ENCODE measurements at regions not wholly inside any gene's neighbourhood (a gene's known extent, or its start where the extent isn't known, plus 50 kb on each side); places are given as distances from the start of the nearest gene placed in this dataset.

GRCh38 chr4:149296503-149296902, 519.1 kb downstream of the IQCM start:
- Histone ChIP-seq H3K4me3 (ENCODE audit: low read depth, low read length) (no peak overlapping the region), H3K36me3 (ENCODE audit: control insufficient read depth, insufficient read depth, low read length) (no peaks in the 10 kb centered on the region), H3K9ac (ENCODE audit: low read length) (no peak overlapping the region), H3K4me1 (ENCODE audit: control insufficient read depth, insufficient read depth, low read length) (no peaks in the 10 kb centered on the region; the same call in 1 of the 2 replicates), H3K27me3 (ENCODE audit: control insufficient read depth, insufficient read depth, low read length) (no peaks in the 10 kb centered on the region), H3K9me3 (ENCODE audit: control insufficient read depth, insufficient read depth, low read depth, low read length) (no peaks in the 10 kb centered on the region), H3K27ac (ENCODE audit: low read depth, low read length) (no peak overlapping the region)

- no peaks in the 10 kb centered on the region; the same call in 1 of the 2 replicates for H3K4me1 ChIP-seq (ENCODE audit: control insufficient read depth, insufficient read depth, low read length)
- H3K27me3 ChIP-seq (ENCODE audit: control insufficient read depth, insufficient read depth, low read length) = no peaks in the 10 kb centered on the region
- H3K27ac ChIP-seq (ENCODE audit: low read depth, low read length) = no peak overlapping the region
- H3K9me3 ChIP-seq (ENCODE audit: control insufficient read depth, insufficient read depth, low read depth, low read length) = no peaks in the 10 kb centered on the region
- H3K4me3 ChIP-seq (ENCODE audit: low read depth, low read length) = no peak overlapping the region
- no peaks in the 10 kb centered on the region for H3K36me3 ChIP-seq (ENCODE audit: control insufficient read depth, insufficient read depth, low read length)
- H3K9ac ChIP-seq (ENCODE audit: low read length) = no peak overlapping the region
These were observed 519.6 kb downstream of the IQCM start for GRCh38 chr4:149296084-149296483.

DNA sequence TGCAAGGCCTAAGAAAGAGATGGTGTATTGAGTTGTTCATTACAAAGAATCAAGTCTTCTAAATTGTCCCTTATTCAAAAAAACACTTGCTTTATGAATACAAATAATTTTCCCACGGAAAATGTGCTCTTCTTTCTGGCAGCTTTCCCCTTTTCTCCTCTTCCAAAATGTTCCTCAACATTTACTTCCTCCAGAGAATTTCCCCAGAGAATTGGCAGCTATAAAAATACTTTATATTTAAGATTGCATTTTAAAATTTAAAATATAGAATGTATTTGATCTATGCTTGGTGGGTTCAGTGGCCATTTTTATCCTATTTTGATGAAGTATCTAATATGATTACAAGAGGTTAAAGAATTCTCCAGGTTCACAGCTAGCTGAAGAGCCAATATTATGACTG, 521.0 kb downstream of the IQCM start:
- Histone ChIP-seq H3K9ac (ENCODE audit: low read length) (no peak overlapping the region), H3K27ac (ENCODE audit: low read depth, low read length) (no peak overlapping the region), H3K4me1 (ENCODE audit: control insufficient read depth, insufficient read depth, low read length) (no peaks in the 10 kb centered on the region; the same call in 1 of the 2 replicates), H3K9me3 (ENCODE audit: control insufficient read depth, insufficient read depth, low read depth, low read length) (no peaks in the 10 kb centered on the region), H3K36me3 (ENCODE audit: control insufficient read depth, insufficient read depth, low read length) (no peaks in the 10 kb centered on the region), H3K4me3 (ENCODE audit: low read depth, low read length) (no peak overlapping the region), H3K27me3 (ENCODE audit: control insufficient read depth, insufficient read depth, low read length) (no peaks in the 10 kb centered on the region)

DNA sequence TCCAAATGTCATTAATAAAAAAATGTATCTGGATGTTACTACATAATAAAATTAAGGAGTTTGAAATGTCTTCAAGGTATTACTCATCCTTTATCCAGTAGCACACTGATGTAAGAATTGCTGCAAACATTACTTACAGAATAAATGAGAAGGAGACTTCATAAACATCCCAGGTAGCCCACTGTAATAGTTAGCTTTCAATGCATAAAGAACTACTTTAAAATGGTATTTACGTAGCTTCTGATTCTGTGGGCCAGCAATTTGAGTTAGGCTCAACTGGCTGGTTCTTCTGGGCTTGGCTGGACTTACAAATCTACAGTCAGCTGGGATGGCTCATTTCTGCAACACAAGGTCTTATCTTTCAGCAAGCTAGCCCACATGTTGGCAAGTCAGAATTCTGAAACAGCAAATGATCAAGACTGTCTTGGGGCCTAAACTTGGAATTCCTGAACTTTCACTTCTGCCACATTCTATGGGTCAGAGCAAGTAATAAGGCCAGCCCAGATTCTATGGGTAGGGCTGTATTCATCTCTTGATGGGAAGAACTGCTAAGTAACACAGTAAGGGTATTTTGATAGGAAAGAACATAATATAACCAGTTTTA, 522.5 kb downstream of the IQCM start:
- Histone ChIP-seq H3K27me3 (ENCODE audit: control insufficient read depth, insufficient read depth, low read length) (no peaks in the 10 kb centered on the region), H3K9me3 (ENCODE audit: control insufficient read depth, insufficient read depth, low read depth, low read length) (no peaks in the 10 kb centered on the region), H3K9ac (ENCODE audit: low read length) (no peak overlapping the region), H3K4me3 (ENCODE audit: low read depth, low read length) (no peak overlapping the region), H3K36me3 (ENCODE audit: control insufficient read depth, insufficient read depth, low read length) (no peaks in the 10 kb centered on the region), H3K4me1 (ENCODE audit: control insufficient read depth, insufficient read depth, low read length) (no peaks in the 10 kb centered on the region; the same call in 1 of the 2 replicates), H3K27ac (ENCODE audit: low read depth, low read length) (no peak overlapping the region)

- H3K36me3 ChIP-seq (ENCODE audit: control insufficient read depth, insufficient read depth, low read length) = no peaks in the 10 kb centered on the region
- no peaks in the 10 kb centered on the region for H3K27me3 ChIP-seq (ENCODE audit: control insufficient read depth, insufficient read depth, low read length)
- no peak overlapping the region for H3K27ac ChIP-seq (ENCODE audit: low read depth, low read length)
- H3K4me3 ChIP-seq (ENCODE audit: low read depth, low read length) = no peak overlapping the region
- no peaks in the 10 kb centered on the region; the same call in 1 of the 2 replicates for H3K4me1 ChIP-seq (ENCODE audit: control insufficient read depth, insufficient read depth, low read length)
- H3K9me3 ChIP-seq (ENCODE audit: control insufficient read depth, insufficient read depth, low read depth, low read length) = no peaks in the 10 kb centered on the region
- no peak overlapping the region for H3K9ac ChIP-seq (ENCODE audit: low read length)
These were observed 523.1 kb downstream of the IQCM start for GRCh38 chr4:149292425-149293007.

GRCh38 chr4:149291463-149291862, 524.2 kb downstream of the IQCM start:
- Histone ChIP-seq H3K4me1 (ENCODE audit: control insufficient read depth, insufficient read depth, low read length) (no peaks in the 10 kb centered on the region; the same call in 1 of the 2 replicates), H3K4me3 (ENCODE audit: low read depth, low read length) (no peak overlapping the region), H3K9ac (ENCODE audit: low read length) (no peak overlapping the region), H3K27ac (ENCODE audit: low read depth, low read length) (no peak overlapping the region), H3K36me3 (ENCODE audit: control insufficient read depth, insufficient read depth, low read length) (no peaks in the 10 kb centered on the region), H3K9me3 (ENCODE audit: control insufficient read depth, insufficient read depth, low read depth, low read length) (no peaks in the 10 kb centered on the region), H3K27me3 (ENCODE audit: control insufficient read depth, insufficient read depth, low read length) (no peaks in the 10 kb centered on the region)

GRCh38 chr4:149280806-149281205, 534.8 kb downstream of the IQCM start:
- Histone ChIP-seq H3K4me3 (ENCODE audit: low read depth, low read length) (no peak overlapping the region), H3K27ac (ENCODE audit: low read depth, low read length) (no peak overlapping the region), H3K9me3 (ENCODE audit: control insufficient read depth, insufficient read depth, low read depth, low read length) (no peaks in the 10 kb centered on the region), H3K9ac (ENCODE audit: low read length) (no peak overlapping the region), H3K36me3 (ENCODE audit: control insufficient read depth, insufficient read depth, low read length) (no peaks in the 10 kb centered on the region), H3K4me1 (ENCODE audit: control insufficient read depth, insufficient read depth, low read length) (no peaks in the 10 kb centered on the region), H3K27me3 (ENCODE audit: control insufficient read depth, insufficient read depth, low read length) (no peaks in the 10 kb centered on the region)

DNA sequence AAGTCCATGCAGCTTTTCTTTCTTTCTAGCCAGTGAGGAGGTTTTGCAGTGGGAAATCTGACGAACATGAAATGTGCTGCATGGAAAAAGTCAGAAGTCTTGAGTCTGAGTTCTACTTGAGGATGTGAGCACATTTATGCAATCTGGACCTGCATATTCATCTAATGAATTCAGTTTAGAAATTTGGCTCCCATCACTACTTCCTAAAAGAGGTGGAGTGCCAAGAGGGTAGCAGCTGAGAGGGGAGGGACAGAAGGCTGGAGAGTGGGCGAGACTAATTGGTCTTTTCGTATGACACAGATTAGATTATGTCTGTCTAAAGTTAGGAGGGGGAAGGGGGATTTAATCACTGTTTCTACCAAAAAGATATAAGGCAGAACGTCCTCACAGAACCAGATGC, 535.9 kb downstream of the IQCM start:
- Histone ChIP-seq H3K9me3 (ENCODE audit: control insufficient read depth, insufficient read depth, low read depth, low read length) (no peaks in the 10 kb centered on the region), H3K4me3 (ENCODE audit: low read depth, low read length) (no peak overlapping the region), H3K27ac (ENCODE audit: low read depth, low read length) (no peak overlapping the region), H3K9ac (ENCODE audit: low read length) (no peak overlapping the region), H3K4me1 (ENCODE audit: control insufficient read depth, insufficient read depth, low read length) (no peaks in the 10 kb centered on the region), H3K27me3 (ENCODE audit: control insufficient read depth, insufficient read depth, low read length) (no peaks in the 10 kb centered on the region), H3K36me3 (ENCODE audit: control insufficient read depth, insufficient read depth, low read length) (no peaks in the 10 kb centered on the region)

GRCh38 chr4:149279331-149279730, 536.3 kb downstream of the IQCM start:
- H3K9ac ChIP-seq (ENCODE audit: low read length) = no peak overlapping the region
- H3K27me3 ChIP-seq (ENCODE audit: control insufficient read depth, insufficient read depth, low read length) = no peaks in the 10 kb centered on the region
- no peak overlapping the region for H3K27ac ChIP-seq (ENCODE audit: low read depth, low read length)
- H3K9me3 ChIP-seq (ENCODE audit: control insufficient read depth, insufficient read depth, low read depth, low read length) = no peaks in the 10 kb centered on the region
- H3K4me3 ChIP-seq (ENCODE audit: low read depth, low read length) = no peak overlapping the region
- no peaks in the 10 kb centered on the region for H3K36me3 ChIP-seq (ENCODE audit: control insufficient read depth, insufficient read depth, low read length)
- no peaks in the 10 kb centered on the region for H3K4me1 ChIP-seq (ENCODE audit: control insufficient read depth, insufficient read depth, low read length)

GRCh38 chr4:149277705-149278104, 537.9 kb downstream of the IQCM start:
- Histone ChIP-seq H3K27ac (ENCODE audit: low read depth, low read length) (no peak overlapping the region), H3K4me3 (ENCODE audit: low read depth, low read length) (no peak overlapping the region), H3K9me3 (ENCODE audit: control insufficient read depth, insufficient read depth, low read depth, low read length) (no peaks in the 10 kb centered on the region), H3K4me1 (ENCODE audit: control insufficient read depth, insufficient read depth, low read length) (no peaks in the 10 kb centered on the region), H3K9ac (ENCODE audit: low read length) (no peak overlapping the region), H3K36me3 (ENCODE audit: control insufficient read depth, insufficient read depth, low read length) (no peaks in the 10 kb centered on the region), H3K27me3 (ENCODE audit: control insufficient read depth, insufficient read depth, low read length) (no peaks in the 10 kb centered on the region)

GRCh38 chr4:149269835-149270234, 545.8 kb downstream of the IQCM start:
- Histone ChIP-seq H3K9me3 (ENCODE audit: control insufficient read depth, insufficient read depth, low read depth, low read length) (no peaks in the 10 kb centered on the region), H3K4me1 (ENCODE audit: control insufficient read depth, insufficient read depth, low read length) (no peaks in the 10 kb centered on the region), H3K9ac (ENCODE audit: low read length) (no peak overlapping the region), H3K36me3 (ENCODE audit: control insufficient read depth, insufficient read depth, low read length) (no peaks in the 10 kb centered on the region), H3K4me3 (ENCODE audit: low read depth, low read length) (no peak overlapping the region), H3K27me3 (ENCODE audit: control insufficient read depth, insufficient read depth, low read length) (no peaks in the 10 kb centered on the region), H3K27ac (ENCODE audit: low read depth, low read length) (no peak overlapping the region)

Measured in HUES6 (cell line).